A172 (cell line): ENCODE measurements at regions not wholly inside any gene's neighbourhood (a gene's known extent, or its start where the extent isn't known, plus 50 kb on each side); places are given as distances from the start of the nearest gene placed in this dataset.

ENCODE experiments used
- DNase-seq: peaks from one replicate; pipeline ENCODE4 v3.0.0-alpha.2; 2015; ENCODE audit warnings: low spot score

GRCh38 chr6:19324376-19324775 lies 512.8 kb upstream of the ID4 start:
- no peak for DNase-seq

GRCh38 chr6:19325335-19325789 lies 511.8 kb upstream of the ID4 start:
- DNase-seq: no peak

GRCh38 chr6:19327241-19327640 lies 509.9 kb upstream of the ID4 start:
- peak; percentile 22 for DNase-seq

- peak; percentile 3 for DNase-seq
These were observed 509.5 kb upstream of the ID4 start for GRCh38 chr6:19327661-19328060.

- no peak for DNase-seq
These were observed 508.1 kb upstream of the ID4 start for GRCh38 chr6:19329078-19329477.

- no peak for DNase-seq
These were observed 506.1 kb upstream of the ID4 start for GRCh38 chr6:19331089-19331488.

GRCh38 chr6:19332806-19333460 lies 504.2 kb upstream of the ID4 start:
- DNase-seq: no peak

GRCh38 chr6:19333936-19334335 lies 503.2 kb upstream of the ID4 start:
- peak; percentile 48 for DNase-seq

GRCh38 chr6:19336579-19336978 lies 500.6 kb upstream of the ID4 start:
- DNase-seq: no peak

- no peak for DNase-seq
These were observed 500.1 kb upstream of the ID4 start for GRCh38 chr6:19337101-19337500.

GRCh38 chr6:19342616-19343015 lies 494.6 kb upstream of the ID4 start:
- no peak for DNase-seq

GRCh38 chr6:19349429-19349828 lies 487.7 kb upstream of the ID4 start:
- no peak for DNase-seq

GRCh38 chr6:19354181-19354580 lies 483.0 kb upstream of the ID4 start:
- DNase-seq: no peak

GRCh38 chr6:19356692-19357091 lies 480.5 kb upstream of the ID4 start:
- no peak for DNase-seq

- no peak for DNase-seq
These were observed 474.8 kb upstream of the ID4 start for GRCh38 chr6:19362396-19362795.

- DNase-seq: peak; percentile 42
These were observed 468.7 kb upstream of the ID4 start for GRCh38 chr6:19368511-19368910.

- no peak for DNase-seq
These were observed 467.4 kb upstream of the ID4 start for GRCh38 chr6:19369785-19370184.

- DNase-seq: no peak
These were observed 466.3 kb upstream of the ID4 start for GRCh38 chr6:19370831-19371230.

- DNase-seq: no peak
These were observed 461.6 kb upstream of the ID4 start for GRCh38 chr6:19375613-19376012.

GRCh38 chr6:19377722-19378121 lies 459.4 kb upstream of the ID4 start:
- no peak for DNase-seq

GRCh38 chr6:19380293-19380692 lies 456.9 kb upstream of the ID4 start:
- peak; percentile 62 for DNase-seq

- no peak for DNase-seq
These were observed 454.5 kb upstream of the ID4 start for GRCh38 chr6:19382676-19383075.

- no peak for DNase-seq
These were observed 445.2 kb upstream of the ID4 start for GRCh38 chr6:19391926-19392325.

GRCh38 chr6:19394051-19394450 lies 443.1 kb upstream of the ID4 start:
- DNase-seq: no peak
